Keratinocyte (primary cell): ENCODE measurements at regions not wholly inside any gene's neighbourhood (a gene's known extent, or its start where the extent isn't known, plus 50 kb on each side); places are given as distances from the start of the nearest gene placed in this dataset.

Source experiments
- EZH2 ChIP-seq: IDR thresholded peaks from one replicate; pipeline ENCODE4 v1.6.1; 2012; ENCODE audit warnings: inconsistent platforms, mild to moderate bottlenecking, low read length, moderate library complexity
- TF ChIP-seq, protein P1 (sequence below), 3 experiments: IDR thresholded peaks in 1 of 3; conservative IDR thresholded peaks in 1 of 3; optimal IDR thresholded peaks in 1 of 3; 2 replicates in 2 of 3; 3 replicates in 1 of 3; pipeline versions ENCODE3 to v1.5.1; 2011; ENCODE audit warnings: low read length in 3 of 3, mild to moderate bottlenecking in 3 of 3, moderate library complexity in 2 of 3, control low read depth in 1 of 3, inconsistent platforms in 1 of 3; ENCODE audit not compliant: insufficient read depth in 2 of 3; ENCODE audit errors: extremely low read depth in 1 of 3

DNA sequence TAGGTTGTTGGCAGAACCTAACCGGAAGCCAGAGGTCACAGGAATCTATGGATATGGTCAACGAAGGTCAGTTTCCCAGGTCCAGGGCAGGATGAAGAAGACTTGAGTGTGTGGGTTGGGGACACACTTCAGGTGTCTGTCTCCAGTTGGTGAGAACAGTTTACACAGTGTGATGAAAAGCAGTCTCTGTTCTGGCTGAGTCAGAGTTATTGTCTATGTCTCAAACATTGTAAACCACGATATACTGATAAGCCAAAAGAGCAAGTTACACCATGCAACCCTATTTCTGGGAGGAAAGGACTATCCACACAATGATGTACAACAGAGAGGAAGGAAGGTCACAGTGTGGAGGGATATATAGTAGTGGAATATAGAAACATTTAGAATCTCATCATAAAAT is 187.1 kb upstream of the C1QTNF7 start:
- TF ChIP-seq, protein P1, sequence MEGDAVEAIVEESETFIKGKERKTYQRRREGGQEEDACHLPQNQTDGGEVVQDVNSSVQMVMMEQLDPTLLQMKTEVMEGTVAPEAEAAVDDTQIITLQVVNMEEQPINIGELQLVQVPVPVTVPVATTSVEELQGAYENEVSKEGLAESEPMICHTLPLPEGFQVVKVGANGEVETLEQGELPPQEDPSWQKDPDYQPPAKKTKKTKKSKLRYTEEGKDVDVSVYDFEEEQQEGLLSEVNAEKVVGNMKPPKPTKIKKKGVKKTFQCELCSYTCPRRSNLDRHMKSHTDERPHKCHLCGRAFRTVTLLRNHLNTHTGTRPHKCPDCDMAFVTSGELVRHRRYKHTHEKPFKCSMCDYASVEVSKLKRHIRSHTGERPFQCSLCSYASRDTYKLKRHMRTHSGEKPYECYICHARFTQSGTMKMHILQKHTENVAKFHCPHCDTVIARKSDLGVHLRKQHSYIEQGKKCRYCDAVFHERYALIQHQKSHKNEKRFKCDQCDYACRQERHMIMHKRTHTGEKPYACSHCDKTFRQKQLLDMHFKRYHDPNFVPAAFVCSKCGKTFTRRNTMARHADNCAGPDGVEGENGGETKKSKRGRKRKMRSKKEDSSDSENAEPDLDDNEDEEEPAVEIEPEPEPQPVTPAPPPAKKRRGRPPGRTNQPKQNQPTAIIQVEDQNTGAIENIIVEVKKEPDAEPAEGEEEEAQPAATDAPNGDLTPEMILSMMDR (optimal IDR thresholded peaks at IDR 0.05 in 1 of 3, IDR thresholded peaks at IDR 0.05 in 1 of 3, conservative IDR thresholded peaks at IDR 0.05 in 1 of 3; ENCODE audit: extremely low read depth in 1 of 3, insufficient read depth in 2 of 3, low read length in 3 of 3), result no peak
- TF ChIP-seq EZH2, result no peak
